ENCODE measurements at regions not wholly inside any gene's neighbourhood (a gene's known extent, or its start where the extent isn't known, plus 50 kb on each side); places are given as distances from the start of the nearest gene placed in this dataset.

DNA sequence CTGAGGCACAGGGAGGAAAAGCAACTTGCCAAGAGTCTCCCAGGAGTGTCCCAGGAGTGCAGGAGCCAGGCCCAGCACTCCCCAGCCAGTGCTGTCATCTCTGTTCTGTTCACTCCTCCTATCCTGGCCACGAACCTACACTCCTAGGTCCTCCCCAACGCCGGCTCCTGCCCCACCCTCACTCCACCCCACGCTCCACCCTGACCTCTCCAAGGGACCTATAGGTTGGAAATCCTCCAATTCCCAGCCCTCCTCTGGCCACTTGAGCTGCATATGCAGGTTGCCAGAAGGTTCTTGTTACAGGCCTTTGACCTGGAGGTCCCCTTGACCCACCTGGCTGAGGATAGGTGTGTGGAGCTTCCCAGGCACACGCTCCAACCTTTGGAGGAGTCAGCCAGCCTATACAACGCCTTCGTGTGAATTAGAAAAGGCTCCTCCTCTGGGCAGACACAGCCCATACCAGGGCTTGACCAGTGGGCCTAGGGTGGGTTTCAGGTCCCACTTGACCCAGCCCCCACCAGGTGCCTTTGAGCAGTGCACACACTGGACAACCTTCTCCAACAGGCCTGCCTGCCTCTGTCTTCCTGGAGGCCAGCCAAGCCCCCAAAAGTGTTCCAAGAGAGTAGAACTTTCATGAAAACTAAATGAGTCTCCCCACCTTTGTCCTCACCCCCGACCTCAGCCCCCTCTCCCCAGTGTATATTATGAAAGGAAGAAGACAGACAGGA is 167.2 kb upstream of the TLE3 start:
- DNase-seq (ENCODE audit: low read depth in 2 of 2), result no peak

GRCh38 chr15:70264014-70264582 is 166.4 kb upstream of the TLE3 start:
- no peak for DNase-seq (ENCODE audit: low read depth in 2 of 2)

DNA sequence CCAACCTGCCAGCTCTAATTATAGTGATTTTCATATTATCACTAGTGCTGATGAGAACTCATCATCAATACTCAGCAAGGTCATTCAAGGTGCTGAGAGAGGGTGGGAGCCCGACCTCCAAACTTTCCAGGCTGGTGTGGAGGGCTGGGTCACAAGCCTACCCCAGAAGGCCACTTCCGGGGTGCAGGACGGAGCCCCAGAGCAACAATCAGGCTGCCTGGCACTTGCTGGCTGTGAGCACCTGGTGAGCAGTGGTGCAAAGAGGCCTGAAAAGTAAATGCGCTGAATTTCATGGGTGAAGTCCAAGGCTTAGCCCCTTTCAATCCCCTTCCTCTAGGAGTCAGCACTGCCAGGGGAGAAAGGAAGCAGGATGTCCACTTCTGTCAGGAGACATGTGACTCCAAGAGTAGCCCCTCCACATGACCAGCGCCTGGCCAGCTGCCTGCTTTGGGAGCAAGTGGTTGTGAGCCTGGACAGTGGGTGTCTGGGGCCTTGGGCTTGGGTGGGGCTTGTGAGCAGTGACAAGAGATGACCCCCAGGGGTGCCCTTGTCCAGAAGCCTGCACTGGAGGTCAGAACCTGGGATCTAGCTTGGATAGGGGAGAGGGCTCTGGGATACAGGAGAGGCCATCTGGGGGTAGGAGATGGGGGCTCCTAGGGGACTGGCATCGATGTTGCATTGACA is 165.0 kb upstream of the TLE3 start:
- DNase-seq (ENCODE audit: low read depth in 2 of 2), result no peak

DNA sequence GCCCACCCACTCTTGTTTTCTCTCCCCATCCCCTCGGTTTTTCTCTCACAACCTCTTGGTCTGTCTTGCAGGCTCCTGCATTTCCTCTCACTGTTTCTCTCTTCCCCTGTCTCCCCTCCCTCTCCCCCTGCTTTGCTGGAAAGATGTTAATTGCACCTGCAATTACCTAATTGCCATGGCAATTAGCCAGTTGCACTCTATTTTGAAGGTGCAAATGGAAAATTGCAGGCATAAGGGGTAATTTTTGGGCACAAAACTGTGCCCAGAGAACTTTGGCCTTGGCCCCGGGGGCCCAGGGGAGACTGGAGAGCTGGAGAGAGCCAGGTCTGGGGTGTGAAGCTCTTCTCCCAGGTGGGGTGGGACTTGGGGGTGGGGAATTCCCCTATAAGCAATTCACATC is 164.5 kb upstream of the TLE3 start:
- DNase-seq (ENCODE audit: low read depth in 2 of 2), result no peak

- DNase-seq (ENCODE audit: low read depth in 2 of 2), result no peak
These were observed 163.4 kb upstream of the TLE3 start for GRCh38 chr15:70261083-70261482.

DNA sequence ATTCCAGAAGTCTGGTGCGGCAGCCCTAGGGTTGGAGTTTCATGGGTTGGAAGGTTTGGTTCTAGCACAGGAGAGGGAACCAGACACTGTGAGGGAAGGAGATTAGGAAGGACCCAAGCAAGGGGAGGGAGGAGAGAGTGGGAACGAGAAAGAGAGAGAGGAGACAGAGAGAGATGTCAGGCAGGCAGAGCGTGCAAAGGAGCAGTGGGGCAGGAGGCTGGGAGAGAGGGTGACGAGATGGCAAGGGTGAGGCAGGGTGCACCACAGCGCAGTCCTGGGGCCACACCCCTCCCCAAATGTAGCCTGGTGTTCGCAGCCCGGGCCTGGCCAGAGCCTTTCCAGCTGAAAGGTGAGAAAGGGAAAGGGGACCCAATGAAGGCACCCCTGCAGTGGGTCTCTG is 162.9 kb upstream of the TLE3 start:
- no peak for DNase-seq (ENCODE audit: low read depth in 2 of 2)

DNA sequence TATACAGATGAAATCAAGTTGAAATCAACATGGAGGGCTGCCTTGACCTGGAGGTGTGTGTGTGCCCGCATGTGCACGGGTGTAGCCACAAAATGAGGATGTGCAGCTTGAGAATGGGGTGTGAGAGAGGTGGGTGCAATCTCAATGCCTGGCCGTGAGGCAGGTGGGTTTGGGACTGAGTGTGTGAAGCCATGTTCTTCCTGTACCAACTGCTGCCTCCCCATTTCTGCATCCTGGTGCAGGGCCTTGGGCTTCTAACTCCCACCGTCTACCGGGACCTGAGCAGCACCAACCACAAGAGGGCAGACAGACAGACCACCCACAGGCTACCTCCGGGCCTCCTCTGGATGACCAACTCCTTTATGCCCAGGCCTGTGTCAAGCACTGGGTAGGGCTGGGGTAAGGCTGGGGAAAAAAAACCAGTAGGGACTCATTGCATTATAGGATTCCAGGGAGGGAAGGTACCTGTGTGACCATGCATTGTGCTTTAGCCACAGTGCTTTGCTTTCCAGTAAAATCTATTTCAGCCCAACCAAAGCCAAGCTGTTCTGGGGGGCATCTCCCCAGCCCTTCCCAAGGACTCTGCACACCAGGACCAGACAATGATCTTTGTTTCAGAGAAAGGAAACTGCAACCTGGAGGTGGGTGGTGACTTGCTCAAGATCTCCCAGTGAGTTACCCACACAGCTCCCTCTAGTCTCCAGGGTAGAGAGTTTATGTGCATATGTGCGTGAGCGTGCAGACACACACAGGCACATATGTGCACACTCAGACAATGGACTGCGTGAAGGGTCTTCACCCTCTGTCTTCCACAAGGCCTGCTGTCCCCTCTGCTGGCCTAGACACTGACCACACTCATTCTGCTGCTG is 162.2 kb upstream of the TLE3 start:
- DNase-seq (ENCODE audit: low read depth in 2 of 2), result no peak

GRCh38 chr15:70259028-70259424 is 161.3 kb upstream of the TLE3 start:
- DNase-seq (ENCODE audit: low read depth in 2 of 2), result no peak

GRCh38 chr15:70258369-70259027 is 160.8 kb upstream of the TLE3 start:
- peak; percentile 40 to 76 for DNase-seq (ENCODE audit: low read depth in 2 of 2)

- DNase-seq (ENCODE audit: low read depth in 2 of 2), result no peak
These were observed 160.0 kb upstream of the TLE3 start for GRCh38 chr15:70257573-70258248.

DNA sequence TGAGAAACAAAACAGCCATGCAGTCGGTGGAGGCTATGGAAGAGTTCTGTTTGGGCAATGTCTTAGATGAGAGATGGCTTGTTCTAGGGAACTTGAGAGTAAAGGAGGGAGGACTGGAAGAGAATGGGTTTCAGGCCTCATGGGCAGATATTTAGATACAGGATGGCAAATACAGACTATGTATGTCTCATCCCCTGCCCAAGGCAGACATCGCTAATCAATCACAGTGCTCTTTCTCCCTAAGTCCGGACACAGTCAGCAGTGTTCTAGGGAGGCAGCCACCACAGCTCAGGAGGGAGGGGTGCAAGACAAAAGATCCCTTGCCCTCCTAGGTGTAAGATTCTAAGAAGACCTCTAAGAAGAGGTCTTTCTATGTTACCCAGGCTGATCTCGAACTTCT is 159.3 kb upstream of the TLE3 start:
- DNase-seq (ENCODE audit: low read depth in 2 of 2), result no peak

DNA sequence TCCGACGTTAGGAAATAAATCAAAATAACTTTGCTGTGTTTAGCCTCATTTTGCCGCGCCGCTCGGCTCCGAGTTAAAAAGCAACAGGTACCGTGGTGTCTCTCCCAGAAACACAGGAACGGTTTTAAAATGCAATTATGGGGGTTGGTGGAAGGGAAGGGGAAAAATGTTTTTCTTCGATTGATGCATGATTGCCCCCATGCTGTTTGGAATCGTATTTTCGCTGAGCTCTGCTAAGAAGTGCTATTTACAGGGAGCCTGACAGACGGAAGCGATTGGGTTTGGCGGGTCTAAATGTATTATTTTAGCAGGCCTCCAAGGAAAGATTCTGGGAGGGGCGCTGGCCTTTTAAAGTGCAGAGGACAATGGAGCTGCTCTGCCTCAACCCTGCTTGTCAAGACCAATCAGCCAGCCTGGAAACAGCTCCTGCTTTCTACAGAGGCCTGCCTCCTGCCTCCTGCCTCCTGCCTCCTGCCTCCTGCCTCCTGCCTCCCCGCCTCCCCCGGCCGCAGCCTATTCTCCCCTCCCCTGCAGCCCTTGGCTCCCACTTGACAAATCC is 156.7 kb upstream of the TLE3 start:
- DNase-seq (ENCODE audit: low read depth in 2 of 2), result no peak

DNA sequence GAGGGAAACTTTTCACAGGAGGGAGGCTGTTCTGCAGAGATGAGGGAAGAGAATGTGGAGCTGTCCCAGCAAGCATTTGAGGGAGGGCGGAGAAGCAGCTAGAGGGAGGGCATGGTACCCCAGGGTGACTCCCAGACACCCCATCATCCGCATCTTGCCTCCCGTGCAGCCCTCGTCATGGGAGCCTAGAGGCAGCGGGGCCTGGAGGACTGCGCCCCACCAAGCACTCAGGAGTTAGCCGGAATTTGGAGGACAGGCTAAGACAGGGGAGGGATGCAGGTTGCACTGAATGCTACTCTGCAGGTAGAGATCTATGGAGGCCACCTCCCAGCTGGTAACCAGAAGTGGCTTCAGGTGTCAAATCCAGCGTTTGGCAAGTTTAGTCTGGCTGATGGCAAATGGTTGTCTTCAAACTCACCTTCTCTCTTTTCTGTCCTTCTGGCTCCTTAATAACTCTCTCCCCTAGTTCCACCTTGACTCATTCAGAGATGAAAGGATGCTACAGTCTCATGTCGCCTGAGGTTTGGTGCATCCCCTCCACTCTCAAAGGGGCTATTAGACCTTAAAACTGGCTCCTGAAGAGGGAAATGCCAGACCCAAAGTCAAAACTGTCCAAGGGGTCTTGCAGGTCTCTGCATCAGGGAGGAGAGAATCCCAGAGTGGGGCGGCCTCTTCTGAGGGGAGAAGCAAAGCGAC is 155.9 kb upstream of the TLE3 start:
- DNase-seq (ENCODE audit: low read depth in 2 of 2), result no peak

DNA sequence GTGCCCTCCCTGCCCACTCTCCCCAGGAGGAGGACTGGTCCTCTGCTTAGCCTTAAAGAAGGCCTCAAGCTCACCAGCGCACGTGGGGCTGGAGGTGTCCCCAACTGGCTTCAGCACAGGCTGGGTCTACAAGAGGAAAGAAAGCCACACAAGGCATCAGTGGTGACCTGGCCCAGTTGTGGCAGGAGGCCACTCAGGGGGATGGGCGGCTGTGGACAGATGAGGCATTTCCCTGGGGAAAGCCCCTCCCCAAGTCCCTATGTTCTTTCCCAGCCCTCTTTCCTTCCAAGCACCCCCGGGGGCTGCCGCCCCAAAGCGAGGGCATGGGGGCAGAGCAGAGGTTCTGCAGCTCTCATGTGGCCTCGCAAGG is 155.2 kb upstream of the TLE3 start:
- DNase-seq (ENCODE audit: low read depth in 2 of 2), result no peak

DNA sequence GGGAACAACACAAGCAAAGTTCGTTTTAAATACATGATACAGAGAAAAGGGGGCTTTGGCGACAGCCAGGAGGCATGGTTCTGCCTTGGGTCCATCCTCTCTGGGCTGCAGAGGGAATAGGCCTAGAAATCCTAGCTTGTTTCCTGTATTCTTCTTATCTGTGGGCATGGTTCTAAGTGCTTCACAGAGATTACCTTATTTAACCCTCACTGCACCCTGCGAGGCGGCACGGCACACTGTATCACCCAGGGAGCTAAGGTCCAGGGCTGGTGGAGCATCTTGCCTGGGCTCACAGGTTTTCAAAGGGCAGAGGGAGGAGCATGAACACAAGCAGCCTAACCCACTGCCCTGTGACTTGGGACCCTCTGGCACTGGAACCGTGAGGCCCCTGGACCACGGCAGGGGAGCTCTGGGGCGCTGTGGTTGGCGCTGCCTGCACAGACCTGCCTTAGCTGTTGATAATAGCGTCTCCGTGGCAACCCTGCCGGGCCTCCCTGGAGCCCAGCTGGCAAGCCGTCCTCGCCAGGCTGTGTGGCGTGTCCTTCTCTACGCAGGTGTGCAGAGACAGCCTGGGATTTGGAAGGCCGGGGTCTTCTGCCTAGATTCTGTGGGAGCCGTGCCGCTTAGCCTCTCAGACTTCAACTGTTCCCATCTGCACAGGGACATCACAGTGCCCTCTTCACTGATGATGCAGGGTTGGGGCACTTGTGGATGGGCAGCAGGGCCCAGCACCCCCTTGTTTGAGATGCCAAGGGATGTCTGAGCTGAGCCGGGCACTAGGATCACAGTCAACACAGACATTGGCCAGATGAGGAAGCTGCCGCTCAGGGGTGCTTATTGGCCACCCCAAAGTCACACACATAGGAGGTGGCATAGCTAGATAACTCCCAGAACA is 154.6 kb upstream of the TLE3 start:
- no peak for DNase-seq (ENCODE audit: low read depth in 2 of 2)

- DNase-seq (ENCODE audit: low read depth in 2 of 2), result no peak
These were observed 153.7 kb upstream of the TLE3 start for GRCh38 chr15:70251246-70251990.

DNA sequence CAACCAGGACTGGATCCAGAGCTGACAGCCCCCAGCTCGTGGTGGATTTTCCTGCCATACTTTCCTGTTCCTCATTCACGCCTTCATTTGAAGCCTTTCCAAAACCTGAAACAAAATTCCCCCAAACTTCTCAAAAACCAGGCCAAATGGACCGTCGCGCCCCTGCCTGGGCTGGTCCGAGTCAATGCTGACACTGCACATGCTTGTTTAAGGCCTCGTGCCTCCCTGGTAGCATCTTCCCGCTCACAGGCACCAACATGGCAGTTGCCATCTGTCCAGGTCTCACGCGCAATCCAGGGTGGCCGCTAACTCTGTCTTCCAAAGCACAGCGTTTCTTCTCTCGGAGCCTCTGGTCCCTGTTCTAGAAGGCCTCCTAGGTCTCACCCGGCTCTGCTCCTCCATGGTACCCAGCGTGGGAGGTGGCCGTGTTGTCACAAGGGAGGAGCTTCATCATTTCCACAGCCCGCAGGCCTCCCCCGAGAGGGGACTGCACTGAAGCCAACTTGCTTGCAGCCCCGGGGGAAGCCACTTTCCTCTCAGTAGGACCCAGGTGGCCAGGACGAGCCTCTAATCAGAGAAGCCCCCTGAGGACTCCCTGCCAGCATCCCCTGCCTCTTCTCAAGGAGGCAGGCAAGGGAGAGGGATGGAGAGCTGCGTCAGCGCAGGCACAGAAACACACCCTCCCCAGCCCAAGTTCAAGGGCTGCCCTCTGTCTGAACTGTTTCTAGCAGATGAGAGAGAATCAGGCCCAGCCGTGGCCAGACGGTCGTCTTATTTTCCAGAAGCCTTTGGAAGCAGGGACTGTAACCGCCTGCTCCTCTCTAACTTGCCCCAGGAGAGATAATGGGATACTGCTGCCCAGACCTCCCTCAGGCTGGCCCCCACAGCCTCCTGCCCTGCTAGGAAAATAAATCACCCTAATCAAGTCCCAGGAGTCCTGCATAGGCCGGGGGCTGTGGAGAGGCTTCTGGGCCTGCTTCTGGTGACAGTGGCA is 152.8 kb upstream of the TLE3 start:
- no peak for DNase-seq (ENCODE audit: low read depth in 2 of 2)

All from stimulated activated CD4-positive, alpha-beta T cell treated with anti-CD3 and anti-CD28 coated beads, Interleukin-12 subunit alpha, Interleukin-12 subunit beta, amount 100 ng/mL, for 24 hours (primary cell).